GM19035 (cell line): ENCODE measurements at regions not wholly inside any gene's neighbourhood (a gene's known extent, or its start where the extent isn't known, plus 50 kb on each side); places are given as distances from the start of the nearest gene placed in this dataset.
"Not testable (repeated sequence)": the region's sequence is repeated elsewhere in the genome, so short reads cannot be mapped to it uniquely, and the experiment has no call there.

Experiments used
- ATAC-seq: cut with Tn5 transposase; IDR thresholded peaks from one replicate; pipeline ENCODE4 v1.9.1; 2021; ENCODE audit not compliant: unreplicated experiment

DNA sequence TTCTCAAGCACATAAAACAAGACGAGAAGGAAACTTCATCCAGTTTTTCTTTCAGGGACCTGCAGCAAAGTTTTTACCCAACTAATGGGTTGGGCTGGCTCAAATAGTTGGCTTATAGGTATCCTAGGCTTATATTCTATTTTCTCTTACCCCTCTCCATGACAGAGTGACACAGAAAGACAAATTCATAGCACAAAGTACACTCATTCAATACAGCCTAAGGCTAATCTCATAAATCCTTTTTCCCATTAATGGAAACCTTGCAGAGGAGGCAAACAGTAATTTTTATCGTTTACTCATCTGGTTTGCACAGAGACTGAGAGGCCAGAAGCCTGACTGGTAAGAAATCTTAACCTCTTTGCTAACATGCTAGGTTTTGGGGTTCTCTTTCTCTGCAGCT lies 1589.9 kb downstream of the SLITRK1 start:
- no peak for ATAC-seq

DNA sequence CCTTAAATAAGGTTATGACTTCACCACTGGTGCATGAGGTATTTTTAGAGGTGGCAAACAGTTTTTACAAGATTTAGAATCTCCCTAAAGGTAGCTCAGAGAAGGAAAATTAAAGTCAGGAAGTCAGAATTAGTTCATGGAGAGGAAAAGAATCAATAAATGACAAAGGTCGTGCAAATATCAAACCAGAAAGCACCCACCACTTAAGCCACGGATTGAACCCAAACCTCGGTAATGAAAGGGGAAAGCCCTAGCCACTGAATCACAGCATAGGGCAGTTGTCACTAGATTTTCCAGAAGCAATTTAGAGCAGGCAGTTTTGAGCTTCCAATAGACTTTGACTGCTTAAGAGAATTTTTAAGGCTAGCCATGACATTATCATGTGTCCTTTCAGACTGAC lies 1590.4 kb downstream of the SLITRK1 start:
- ATAC-seq, result no peak

DNA sequence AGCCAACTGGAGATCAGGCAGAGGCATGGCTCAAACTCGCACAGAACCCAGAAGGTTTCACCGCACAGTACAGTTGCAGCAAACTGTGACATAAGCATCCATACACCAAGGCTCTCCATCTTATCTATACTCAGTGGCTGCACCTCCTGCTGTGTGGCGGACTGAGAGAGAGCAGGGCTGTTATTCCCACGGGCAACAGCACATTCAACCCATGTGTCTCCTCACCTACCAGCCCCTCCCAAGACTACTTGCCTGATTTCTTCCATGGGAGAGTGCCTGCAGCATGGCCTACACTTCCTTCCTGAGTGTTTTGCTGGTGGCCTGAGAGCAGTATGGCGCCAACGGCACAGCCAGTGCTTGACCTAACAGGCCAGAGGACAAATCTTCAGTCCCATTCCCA lies 1606.6 kb downstream of the SLITRK1 start:
- no peak for ATAC-seq

DNA sequence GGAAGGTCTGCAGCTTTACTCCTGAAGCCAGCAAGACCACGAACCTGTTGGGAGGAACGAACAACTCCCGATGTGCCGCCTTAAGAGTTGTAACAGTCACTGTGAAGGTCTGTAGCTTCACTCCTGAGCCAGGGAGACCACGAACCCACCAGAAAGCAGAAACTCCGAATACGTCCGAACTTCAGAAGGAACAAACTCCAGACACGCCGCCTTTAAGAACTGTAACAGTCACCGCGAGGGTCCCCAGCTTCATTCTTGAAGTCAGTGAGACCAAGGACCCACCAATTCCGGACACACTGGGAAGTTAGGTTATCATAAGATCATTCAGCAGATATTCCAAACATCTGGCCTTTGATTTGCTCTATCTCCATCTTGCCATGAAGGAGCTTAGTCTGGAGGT lies 1623.0 kb downstream of the SLITRK1 start:
- no peak for ATAC-seq

DNA sequence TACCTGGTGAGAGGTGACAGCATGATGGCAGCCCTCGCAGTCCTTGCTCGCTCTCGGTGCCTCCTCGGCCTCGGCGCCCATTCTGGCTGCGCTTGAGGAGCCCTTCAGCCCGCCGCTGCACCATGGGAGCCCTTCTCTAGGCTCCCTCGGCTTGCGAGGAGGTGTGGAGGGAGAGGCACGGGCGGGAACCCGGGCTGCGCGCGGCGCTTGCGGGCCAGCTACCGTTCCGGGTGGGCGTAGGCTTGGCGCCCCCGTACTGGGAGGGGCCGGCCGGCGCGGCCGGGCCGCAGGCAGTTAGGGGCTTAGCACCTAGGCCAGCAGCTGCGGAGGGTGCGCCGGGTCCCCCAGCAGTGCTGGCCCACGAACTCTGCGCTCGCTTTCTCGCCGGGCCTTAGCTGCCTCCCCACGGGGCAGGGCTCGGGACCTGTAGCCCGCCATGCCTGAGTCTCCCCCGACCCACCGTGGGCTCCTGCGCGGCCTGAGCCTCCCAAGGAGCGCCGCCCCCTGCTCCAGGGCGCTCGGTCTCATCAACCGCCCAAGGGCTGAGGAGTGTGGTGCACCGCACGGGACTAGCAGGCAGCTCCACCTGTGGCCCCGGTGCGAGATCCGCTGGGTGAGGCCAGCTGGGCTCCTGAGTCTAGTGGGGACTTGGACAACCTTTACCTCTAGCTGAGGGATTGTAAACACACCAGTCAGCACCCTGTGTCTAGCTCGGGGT lies 1624.3 kb downstream of the SLITRK1 start:
- ATAC-seq, result no peak

DNA sequence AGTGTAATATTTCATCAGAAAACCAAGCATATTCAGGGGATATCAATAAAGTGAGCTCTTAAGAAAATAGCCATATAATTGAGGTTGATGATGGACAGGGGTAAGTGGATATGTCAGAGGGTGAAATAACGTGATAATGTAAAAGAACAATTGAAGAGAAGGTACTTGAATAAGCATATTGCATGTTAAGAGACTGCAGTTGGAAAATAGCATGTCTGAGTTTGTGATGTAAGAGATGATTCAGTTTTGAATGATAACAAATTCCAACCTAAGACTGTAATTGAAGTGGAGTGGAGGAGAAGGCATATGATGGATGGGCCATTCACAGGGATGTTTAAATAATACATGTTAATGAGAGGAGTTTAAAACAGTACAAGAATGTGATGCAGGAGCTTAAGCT lies 1633.5 kb downstream of the SLITRK1 start:
- no peak for ATAC-seq

DNA sequence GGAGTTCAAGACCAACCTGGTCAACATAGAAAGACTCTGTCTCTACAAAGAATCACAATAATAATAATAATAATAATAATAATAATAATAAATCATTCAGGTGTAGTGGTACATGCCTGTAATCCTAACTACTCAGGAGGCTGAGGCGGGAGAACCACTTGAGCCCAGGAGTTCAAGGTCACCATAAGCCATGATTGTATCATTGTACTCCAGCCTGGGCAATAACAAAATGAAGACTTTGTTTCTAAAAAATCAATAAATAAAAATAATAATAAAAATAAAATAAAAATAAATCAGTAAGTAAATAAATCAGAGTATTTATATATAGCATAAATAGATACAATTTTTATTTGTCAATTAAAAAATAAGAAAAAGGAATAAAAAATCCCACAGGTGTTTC lies 1636.4 kb downstream of the SLITRK1 start:
- no peak for ATAC-seq

DNA sequence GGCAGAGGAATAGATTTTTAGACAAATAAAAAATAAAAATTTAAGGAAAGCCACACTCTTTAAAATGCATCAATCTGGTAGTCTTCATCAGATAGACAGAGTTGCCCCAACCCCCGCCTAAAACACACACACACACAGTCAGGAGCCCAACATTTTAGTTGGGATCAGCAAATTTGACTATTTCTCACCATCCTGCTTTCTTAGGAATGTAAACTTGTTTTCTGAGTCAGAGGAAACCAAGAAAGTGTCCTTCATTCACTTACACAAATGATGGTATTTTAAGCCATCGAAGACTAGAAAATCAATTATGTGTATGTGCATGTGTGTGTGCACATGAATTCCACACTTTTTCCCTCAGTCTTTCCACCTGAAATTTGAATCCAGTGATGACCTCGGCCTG lies 1657.5 kb downstream of the SLITRK1 start:
- ATAC-seq, result no peak

DNA sequence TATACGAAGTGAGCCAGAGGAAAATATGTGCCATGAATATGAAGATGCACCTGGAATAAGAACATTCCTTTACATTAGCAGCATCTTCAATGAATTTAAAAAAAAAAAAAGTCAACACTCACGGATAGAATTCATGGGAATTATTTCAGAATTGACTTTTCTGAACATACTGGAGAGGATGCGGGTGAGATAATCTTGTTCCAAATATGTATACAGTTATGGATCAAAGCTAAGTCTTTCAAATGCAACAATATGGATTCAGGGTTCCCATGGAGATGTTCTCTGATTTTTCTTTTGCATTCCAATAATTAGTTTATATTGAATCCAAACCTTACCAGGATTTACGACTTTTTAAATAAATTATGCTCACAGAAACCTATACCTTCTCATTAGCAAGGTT lies 1660.7 kb downstream of the SLITRK1 start:
- no peak for ATAC-seq

DNA sequence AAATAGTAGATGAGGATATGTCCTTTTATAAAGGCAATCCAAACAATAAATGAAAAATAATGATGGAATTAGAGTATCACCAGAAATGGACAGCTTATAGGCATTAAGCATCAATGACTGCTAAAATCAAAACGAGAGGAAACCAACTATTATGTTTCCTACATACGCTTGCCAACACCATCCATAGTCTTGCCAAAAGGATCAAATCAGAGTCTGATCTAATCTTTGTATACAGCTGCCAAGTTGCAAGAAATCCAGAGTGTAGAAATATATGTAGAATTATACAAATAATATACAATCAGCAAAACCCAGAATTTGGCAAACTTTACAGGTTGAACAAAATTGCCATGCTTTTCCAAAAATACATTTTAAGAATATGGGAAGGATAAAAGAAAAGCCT lies 1661.6 kb downstream of the SLITRK1 start:
- no peak for ATAC-seq

DNA sequence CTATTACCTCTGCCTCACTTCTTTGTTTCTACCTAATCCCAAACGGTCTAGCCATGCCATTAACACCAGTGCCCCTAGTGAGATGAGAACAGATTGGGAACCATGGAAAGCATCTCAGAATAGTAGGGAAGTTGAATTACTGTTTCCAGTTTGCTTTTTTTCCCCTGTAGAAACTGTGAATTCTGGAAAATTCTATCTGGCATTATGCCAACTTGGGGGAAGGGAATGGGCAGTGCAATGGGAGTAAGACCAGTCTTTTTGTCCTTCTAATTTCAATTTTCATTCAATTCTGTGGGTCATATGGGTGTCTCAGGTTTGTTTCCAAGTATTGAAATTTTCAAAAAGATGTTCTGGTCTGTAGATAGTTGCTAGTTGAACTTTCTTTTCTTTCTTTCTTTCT lies 1666.1 kb downstream of the SLITRK1 start:
- ATAC-seq, result no peak

DNA sequence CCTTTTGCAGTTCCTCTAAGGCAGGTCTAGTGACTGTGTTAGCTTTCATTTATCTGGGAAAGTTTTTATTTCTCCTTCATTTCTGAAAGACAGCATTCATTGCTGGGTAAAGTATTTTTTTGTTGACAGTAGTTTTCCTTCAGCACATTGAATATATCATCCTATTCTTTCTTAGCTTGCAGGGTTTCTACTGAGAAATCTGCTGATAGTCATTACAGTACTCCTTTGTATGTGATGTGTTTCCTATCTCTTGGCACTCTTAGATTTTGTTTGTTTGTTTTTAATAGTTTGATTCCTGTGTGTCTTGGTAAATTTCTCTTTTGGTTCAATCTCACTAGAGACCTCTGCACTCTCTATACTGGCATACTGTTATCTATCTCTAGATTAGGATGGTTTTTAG lies 1667.9 kb downstream of the SLITRK1 start:
- ATAC-seq, result no peak

DNA sequence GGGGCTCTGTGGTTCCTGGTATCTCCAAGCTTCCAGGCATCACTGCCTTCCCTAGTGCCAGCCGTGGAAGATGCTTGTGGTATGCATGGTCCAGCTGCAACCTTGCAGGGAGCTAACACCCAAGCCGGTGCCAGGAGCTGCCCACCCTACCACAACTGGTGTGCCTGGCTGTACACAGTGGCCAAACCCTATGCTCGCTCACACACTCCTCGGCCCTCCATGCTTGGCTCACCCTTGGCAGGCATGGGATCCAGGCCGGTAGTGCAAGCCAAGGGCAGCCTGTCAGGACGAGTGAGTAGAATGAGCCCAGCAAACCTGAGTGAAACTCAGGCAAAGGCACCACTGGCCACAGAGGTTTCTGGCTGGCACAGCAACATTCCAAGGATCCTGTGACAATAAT lies 1676.0 kb downstream of the SLITRK1 start:
- no peak for ATAC-seq

DNA sequence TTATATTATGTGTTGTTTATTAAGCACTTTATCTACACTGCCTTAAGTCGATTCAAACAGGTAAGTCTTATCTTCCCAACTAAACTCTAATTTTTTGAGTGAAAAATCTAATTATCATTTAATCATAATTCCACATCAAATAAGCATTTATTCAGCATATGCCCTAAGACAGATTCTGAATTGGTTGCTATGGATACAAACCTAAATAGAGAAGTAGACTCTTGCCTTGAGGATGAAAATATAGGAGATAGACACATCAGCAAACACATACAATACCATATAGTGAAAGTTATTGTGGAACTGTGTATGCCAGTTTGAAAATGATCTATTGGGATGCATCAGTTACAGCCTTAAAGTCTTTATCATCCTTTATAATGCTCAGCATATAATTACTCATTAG lies 1679.9 kb downstream of the SLITRK1 start:
- ATAC-seq, result no peak

DNA sequence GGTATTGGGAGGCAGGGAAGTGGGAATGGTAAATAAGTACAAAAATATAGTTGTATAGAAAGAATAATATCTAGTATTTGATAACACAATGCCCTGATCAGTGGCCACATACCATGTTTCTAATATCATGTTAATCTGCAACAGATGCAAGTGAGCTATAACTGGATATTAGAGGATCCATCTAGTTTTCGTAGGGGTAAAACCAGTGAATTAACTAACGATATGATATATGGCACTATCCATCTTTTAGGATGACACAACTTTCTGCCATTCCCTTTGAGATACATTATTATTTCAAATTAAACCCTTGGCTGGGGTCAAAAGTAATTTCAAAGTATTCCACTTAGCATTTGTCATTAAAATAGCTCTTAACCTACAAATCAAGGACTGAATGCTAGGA lies 1686.2 kb downstream of the SLITRK1 start:
- no peak for ATAC-seq

DNA sequence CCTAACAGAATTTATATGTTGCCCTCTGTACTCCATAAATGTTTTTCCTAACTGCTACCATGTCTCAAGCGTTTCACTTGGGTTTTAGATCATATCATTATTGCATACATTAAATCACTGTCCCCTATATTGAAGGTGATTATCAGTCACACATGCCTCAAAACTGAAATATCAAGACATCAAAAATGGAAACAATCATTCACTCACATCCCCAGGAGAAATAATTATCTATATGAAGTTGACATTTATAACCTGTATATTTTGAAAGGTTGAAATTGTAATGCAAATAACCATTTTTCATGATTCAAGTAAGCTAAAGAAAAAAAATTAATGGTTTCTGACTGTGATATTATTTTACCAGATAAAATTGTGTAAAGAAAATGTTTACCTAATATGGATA lies 1695.0 kb downstream of the SLITRK1 start:
- no peak for ATAC-seq

DNA sequence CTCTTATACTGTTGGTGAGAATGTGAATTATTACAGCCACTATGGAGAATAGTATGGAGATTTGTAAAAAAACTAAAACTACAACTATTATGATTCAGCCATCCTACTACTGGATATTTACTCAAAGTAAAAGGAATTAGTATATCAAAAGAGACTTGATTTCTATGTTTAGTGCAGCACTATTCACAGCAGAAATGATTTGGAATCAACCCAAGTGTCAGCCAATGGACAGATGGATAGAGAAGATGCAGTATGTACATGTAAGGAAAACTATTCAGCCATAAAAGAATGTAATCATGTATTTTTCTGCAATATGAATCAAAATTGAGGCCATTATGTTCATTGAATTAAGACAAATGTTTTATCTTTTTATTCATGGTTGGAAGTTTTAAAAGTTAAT lies 1705.5 kb downstream of the SLITRK1 start:
- ATAC-seq, result no peak

DNA sequence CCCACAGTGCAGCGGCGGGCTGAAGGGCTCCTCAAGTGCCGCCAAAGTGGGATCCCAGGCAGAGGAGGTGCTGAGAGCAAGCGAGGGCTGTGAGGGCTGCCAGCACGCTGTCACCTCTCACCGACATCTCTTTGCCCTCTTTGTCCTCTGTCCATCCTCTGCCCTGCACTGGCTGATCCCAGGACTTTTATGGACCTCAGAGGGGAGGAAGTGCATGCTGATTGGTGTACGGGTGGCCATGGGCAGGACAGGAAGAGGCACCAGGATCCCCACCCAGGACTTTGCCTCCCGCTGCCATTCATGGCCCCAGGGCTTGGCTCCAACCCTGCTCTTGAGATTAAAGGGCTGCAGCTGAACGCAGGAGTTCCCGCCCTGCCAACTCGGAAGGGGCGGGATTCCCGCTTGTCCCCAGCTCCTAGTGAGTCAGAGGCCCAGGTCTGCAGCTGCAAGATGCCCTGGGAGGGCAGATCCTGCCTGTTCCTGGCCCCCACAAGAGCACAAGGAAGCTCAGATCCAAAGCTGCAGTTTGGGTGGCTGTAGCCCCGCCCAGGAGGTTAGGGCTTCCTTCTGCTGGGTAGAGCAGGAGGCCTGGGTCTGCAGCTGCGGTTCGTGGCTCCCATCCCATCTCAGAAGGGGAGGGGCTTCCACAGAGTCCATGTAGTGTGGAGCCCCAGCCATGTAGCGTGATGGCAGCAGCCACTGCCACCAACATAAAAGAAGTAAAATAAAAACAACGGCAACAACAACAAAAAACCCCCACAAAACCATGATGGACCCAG lies 1716.7 kb downstream of the SLITRK1 start:
- no peak for ATAC-seq

DNA sequence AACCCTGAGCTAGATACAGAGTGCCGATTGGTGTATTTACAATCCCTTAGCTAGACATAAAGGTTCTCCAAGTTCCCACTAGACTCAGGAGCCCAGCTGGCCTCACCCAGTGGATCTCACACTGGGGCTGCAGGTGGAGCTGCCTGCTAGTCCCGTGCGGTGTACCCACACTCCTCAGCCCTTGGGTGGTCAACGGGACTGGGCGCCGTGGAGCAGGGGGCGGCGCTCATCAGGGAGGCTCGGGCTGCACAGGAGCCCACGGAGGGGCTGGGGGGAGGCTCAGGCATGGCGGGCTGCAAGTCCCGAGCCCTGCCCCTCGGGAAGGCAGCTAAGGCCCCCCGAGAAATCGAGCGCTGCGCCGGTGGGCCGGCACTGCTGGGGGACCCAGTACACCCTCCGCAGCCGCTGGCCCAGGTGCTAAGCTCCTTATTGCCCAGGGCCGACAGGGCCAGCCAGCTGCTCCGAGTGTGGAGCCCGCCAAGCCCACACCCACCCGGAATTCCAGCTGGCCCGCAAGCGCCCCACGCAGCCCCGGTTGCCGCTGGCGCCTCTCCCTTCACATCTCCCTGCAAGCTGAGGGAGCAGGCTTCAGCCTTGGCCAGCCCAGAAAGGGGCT lies 1717.4 kb downstream of the SLITRK1 start:
- ATAC-seq, result not testable (repeated sequence)

DNA sequence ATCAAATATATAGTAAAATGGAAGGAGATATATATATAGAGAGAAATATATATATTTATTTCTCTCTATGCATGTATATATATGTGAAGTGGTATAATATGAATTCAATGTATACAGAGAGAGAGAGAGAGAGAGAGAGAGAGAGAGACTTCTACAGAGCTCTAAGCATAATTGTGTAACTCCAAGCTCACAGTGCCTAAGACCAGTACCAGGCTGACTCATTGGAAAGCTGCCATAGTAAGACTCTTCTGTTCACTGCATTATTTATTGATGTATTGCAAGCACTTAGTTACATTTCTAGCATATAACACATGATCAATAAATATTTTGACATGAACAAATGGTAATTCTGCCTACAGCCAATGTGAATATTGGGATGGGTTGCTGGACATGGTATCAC lies 1734.7 kb downstream of the SLITRK1 start:
- ATAC-seq, result no peak

DNA sequence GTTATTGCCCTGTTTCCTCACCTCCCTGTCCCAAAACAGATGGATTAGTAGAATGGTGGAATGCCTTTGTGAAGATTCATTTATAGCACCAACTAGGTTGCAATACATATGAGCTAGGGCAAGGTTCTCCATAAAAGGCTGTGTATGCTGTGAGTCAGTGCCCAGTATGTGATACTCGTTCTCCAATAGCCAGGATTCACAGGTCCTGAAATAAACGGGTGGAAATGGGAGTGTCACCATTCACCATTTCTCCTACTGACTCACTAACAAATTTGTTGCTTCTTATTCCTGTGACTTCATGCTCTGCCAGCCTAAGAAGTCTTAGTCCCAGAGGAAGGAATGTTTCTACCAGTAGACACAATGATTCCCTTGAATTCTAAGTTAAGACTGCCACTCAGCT lies 1745.4 kb downstream of the SLITRK1 start:
- no peak for ATAC-seq

DNA sequence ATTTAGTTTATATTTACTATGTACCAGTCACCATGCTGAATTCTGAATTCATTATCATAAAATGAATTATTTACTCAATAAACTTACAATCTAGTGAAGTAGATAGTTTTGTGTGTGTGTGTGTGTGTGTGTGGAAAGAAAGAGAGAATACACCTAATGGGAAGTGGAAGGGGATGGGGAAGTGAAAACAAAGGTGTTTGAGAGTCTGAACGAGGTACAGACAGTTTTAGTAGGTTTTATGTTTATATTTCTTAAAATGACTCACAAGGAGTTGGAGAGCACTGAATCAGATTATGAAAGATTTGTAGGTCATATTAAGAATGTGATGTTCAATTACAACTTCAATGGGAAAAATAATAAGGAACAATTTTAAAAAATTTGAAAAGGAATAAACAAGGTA lies 1753.0 kb downstream of the SLITRK1 start:
- no peak for ATAC-seq
